ENCODE measurements at regions not wholly inside any gene's neighbourhood (a gene's known extent, or its start where the extent isn't known, plus 50 kb on each side); places are given as distances from the start of the nearest gene placed in this dataset.
"Not testable (repeated sequence)": the region's sequence is repeated elsewhere in the genome, so short reads cannot be mapped to it uniquely, and the experiment has no call there.

DNA sequence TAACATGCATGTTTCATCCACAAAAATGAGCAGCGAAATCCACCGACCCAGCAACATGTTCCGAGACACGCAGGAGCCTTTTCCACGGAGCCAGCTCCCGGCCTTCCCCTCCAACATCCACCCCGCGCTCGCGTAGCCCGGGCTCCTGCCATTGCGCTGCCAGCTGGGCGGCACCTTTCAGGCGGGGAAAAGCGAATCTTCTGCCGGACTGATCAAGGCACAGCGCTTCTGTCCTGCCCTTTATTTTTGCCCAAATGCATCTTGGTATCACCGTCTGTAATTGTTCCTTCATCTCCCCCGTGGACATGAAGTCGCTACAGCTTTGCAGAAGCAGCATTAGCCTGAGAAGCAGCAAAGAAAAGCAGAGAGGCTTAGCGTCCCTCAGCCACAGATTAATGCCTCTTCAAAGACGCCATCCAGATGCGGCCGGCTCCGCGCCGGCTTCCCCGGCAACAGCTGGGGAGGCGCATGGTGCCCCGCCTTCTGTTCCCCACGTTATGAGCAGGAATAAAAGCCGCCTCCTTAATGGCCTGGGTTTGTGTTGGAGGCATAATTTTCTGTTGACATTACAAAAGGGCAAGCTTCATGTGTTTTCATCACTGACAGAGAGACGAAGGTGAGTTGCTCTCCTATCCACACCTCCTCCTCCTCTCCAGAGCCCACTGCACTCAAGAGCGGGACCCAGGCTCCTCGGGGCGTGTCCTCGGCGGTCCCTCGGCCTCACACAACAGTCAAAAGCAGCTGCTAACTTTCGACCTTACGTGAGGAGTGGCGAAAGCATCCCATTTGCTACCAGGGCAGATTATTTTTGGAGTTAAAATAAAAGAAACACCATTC is 122.1 kb upstream of the SALL3 start:
- DNase-seq (ENCODE audit: low read depth), result no peak

GRCh38 chr18:78859686-78860085 is 119.9 kb upstream of the SALL3 start:
- no peak for DNase-seq (ENCODE audit: low read depth)

DNA sequence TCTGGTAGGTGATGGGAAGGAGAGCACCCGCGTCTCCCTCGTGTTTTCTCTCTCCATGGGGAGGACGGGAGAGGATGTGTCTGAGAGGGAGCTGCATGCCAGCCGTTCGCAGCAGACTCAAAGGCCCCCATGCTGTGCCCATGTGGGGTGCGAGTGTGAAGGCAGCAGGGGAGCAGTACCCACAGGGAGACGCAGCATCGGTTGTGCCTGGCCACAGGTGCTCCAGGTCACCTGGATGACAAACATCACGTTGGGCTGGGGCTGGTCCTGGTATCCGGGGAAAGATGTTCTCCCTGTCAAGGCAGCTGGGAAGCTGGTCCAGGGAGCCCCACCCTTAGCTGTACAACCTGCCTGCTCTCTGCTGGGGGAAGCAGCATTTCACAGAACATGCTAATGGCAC is 119.5 kb upstream of the SALL3 start:
- DNase-seq (ENCODE audit: low read depth), result no peak

DNA sequence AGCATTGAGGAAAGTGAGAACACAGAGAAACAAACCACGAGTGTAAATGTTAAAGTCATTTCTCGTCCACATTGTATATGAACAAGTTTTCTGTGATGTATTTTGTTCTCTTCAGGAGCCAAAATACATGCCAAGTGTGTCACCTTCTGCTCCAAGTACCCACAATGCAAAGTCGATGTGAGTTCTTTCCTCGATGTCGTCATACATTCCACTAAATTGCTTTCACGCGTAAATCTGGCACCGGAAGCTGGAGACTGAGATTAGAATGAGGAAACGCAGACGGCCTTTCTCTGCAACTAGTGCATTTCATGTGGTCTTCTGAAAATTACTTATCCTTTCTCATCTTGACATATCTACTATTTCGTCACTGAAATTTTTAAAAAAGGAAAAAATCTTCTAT is 118.5 kb upstream of the SALL3 start:
- DNase-seq (ENCODE audit: low read depth), result no peak

DNA sequence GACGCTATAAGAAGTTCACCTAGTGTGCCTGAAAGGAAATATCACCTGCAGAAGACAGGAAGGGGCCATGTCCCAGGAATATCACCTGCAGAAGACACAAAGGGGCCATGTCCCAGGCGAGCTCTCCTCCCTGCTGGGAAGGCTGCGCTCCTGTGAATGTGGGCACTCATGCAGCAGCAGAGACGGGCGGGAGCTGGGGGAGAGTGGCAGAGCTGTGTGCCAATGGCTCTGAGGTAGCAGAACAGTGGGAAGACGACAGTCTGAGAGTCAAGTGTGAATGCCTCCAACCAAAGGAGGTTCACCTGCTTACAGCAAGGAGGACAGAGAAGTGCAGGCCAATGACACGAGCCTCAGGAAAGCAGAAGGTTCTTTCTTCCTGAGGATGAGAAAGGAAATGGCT is 117.9 kb upstream of the SALL3 start:
- no peak for DNase-seq (ENCODE audit: low read depth)

- no peak for DNase-seq (ENCODE audit: low read depth)
Measured at GRCh38 chr18:78862395-78862794, 117.2 kb upstream of the SALL3 start.

GRCh38 chr18:78865056-78865598 is 114.5 kb upstream of the SALL3 start:
- no peak for DNase-seq (ENCODE audit: low read depth)

GRCh38 chr18:78865771-78866310 is 113.8 kb upstream of the SALL3 start:
- DNase-seq (ENCODE audit: low read depth), result no peak

- no peak for DNase-seq (ENCODE audit: low read depth)
Measured at GRCh38 chr18:78867131-78867530, 112.5 kb upstream of the SALL3 start.

GRCh38 chr18:78868330-78869316 is 111.0 kb upstream of the SALL3 start:
- DNase-seq (ENCODE audit: low read depth), result no peak

DNA sequence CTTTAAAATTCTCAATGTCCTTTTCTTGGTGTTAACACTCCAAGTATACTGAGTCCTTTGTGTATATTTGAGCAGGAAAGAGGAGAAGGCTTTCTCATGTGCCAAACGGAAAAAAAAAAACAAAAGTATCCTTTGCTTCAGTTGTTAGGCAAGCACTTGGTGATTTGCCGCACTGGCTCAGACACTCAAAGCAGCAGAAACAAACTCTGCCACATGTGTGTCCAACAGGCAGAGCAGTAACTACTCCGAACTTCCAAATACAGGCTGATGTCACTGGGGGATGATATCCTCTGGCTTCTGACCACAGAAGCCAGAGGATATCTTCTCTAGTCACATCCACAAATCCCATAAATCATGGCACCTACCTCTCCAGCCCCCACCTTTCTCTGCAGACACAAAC is 108.0 kb upstream of the SALL3 start:
- no peak for DNase-seq (ENCODE audit: low read depth)

GRCh38 chr18:78873926-78874500 is 105.6 kb upstream of the SALL3 start:
- no peak for DNase-seq (ENCODE audit: low read depth)

DNA sequence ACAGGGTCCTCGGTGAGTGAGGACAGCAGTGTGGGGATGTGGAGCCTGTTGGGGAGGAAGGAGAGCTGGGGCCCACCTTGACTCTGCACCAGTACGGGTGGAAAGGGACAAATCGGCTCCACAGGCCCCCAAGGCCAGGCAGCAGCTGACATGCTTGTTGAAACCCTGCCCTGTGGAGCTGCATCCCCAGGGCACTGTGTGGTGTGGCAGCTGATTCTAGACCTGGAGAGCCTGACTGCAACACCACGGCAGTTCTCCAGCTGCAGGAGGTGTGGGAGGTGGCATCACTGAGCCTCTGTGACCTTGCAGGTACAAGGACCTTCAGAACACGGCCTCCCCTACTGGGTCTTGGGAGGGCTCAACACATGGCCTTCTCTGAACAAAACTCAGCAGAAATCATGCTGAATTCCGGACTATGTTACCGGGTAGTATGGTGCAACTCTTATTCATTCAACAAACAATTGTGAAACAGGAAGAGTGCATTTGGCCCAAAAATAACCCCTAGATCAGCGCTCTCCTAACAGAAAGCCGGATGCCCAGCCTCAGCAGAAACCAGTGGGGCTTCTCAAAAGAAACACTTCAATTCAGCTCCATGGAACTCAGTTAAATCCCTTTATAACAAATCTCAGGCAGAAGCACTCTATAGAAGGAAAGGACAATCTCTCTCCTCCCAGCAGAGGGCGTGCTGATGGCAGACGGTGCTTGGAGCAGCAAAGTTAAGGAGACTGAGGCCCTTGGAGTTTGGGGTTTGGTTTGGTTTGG is 104.4 kb upstream of the SALL3 start:
- DNase-seq (ENCODE audit: low read depth), result no peak

DNA sequence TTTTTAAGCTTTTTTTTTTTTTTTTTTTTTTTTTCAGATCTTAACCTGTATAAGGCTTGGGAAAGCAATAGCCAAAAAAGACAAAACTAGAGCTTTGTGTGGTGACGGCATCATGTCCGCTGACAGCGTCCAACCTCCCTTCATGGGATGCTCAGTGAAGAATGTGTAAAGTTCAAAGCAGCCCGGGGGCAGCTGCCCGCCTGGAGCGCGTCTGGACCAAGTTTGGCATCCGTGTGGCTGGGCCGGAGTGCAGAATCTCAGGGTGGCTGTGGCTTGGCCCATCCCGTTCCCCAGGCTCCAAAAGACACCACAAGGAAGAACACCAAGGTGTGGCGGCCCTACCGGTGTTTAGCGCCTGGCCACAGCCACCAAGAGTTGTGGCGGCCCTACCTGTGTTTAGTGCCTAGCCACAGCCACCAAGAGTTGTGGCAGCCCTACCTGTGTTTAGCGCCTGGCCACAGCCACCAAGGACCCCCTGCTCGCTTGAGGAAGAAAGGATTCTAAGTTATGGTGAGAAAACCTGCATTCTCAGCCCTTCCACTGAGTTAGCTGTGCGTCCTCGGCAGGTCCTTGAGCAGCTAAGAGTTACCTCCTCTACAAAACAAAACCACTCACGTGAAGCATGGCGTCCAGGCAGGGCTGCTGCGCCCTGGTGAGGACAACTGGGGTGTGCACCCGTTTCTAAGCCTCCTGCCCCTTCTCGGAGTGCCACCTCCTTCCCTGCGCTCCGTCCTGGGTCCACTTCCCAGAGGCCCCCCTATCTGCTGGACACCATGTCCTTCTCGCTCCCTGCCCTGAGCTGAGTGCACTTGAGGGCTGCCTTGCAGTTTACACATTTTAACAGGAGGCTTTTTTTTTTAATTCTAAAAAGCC is 103.6 kb upstream of the SALL3 start:
- no peak for DNase-seq (ENCODE audit: low read depth)

GRCh38 chr18:78876868-78877267 is 102.8 kb upstream of the SALL3 start:
- no peak for DNase-seq (ENCODE audit: low read depth)

- no peak for DNase-seq (ENCODE audit: low read depth)
Measured at GRCh38 chr18:78878335-78878734, 101.3 kb upstream of the SALL3 start.

GRCh38 chr18:78879072-78879883 is 100.3 kb upstream of the SALL3 start:
- not testable (repeated sequence) for DNase-seq (ENCODE audit: low read depth)

GRCh38 chr18:78882585-78882984 is 97.0 kb upstream of the SALL3 start:
- DNase-seq (ENCODE audit: low read depth), result no peak

DNA sequence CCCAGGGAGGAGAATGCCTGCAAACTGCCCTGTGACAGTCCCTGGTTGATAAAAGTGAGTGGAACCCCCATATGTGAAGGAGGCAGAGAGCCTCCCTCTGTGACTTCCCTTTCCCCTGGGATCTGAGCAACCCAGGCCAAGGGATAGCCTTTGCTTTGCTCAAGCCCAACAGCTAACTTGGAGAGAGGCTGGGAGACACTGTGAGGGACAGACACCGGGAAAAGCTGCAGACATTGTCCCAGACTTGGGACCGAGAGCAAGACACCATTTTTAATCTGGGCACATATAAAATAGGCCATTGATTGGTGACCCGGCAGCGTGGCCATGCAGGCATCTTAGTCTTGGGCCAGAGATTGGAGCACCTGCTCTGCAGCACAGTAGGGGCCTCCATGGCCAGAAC is 96.1 kb upstream of the SALL3 start:
- no peak for DNase-seq (ENCODE audit: low read depth)

Measured in amniotic epithelial cell (primary cell).